ENCODE measurements at regions not wholly inside any gene's neighbourhood (a gene's known extent, or its start where the extent isn't known, plus 50 kb on each side); places are given as distances from the start of the nearest gene placed in this dataset.
"Not testable (repeated sequence)": the region's sequence is repeated elsewhere in the genome, so short reads cannot be mapped to it uniquely, and the experiment has no call there.

DNA sequence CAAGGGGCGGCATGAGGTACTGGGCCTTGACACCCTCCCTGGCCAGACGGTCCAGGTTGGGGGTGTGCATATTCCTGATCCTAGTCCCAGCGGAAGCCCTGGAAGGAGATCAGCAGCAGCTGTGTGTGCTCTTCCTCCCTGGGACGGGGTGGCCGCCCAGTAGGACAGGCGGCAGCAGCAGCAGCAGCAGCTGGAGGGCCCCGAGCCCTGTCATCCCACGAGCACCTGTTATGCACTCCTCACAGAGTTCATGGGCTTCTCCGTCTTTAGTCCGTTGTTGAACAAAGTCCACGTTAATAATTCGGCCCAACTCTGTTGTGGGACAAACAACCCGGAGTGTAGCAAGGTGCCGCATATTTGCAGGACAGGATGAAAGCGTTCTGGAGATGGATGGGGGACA lies 205.6 kb downstream of the OTOP1 start:
- intact Hi-C loops (cut with micrococcal nuclease); H3K4me1 ChIP-seq: not testable (repeated sequence)

DNA sequence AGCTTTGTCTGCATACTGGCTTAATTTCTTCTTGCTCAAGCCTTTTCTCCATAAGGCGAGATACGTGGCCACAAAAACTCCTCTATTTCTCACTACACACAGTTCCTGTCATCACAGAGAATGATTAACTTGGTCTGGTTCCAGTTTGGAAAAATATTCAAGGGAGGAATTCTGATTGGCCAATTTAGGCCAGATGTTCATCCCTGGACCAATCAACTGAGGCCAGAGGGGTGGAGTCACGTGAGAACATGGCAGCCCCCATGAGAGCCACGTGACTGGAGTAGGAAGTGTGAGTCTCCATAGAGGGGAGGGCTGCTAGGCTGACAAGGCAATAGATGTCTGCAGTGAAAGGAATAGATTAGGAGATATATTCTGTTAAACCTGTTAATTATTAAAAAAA lies 200.0 kb downstream of the OTOP1 start:
- H3K4me1 ChIP-seq; DNase-seq; H3K27ac ChIP-seq (replicated peaks); H3K36me3 ChIP-seq; H3K9me3 ChIP-seq (replicated peaks); intact Hi-C loops (cut with micrococcal nuclease); H3K4me3 ChIP-seq: not testable (repeated sequence)
- peaks cover 53% of the 10 kb centered on the region for H3K27me3 ChIP-seq (ENCODE audit: low read depth)

More for the DNA sequence above, 205.6 kb downstream of the OTOP1 start:
- H3K4me3 ChIP-seq; DNase-seq; H3K27ac ChIP-seq (replicated peaks); H3K36me3 ChIP-seq; H3K9me3 ChIP-seq (replicated peaks): not testable (repeated sequence)
- peaks cover 36% of the 10 kb centered on the region for H3K27me3 ChIP-seq (ENCODE audit: low read depth)

DNA sequence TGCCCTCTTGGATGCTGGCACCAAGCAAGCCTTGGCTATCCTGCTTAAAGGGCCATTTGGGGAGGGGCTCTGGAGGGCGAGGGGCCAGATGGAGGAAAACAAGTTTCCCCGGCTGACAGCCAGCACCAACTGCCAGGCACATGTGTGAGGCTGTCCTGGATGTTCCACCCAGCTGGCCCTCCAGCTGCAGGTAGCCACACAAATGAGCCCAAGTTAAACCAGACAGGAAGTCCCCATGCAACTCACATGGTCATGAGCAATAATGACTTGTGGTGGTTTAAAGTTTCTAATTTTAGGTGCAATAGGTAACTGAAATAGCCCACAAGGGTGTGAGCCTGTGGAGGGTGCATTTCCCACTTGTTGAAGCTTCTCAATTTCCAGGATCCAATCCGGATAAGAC lies 198.0 kb downstream of the OTOP1 start:
- intact Hi-C loops (cut with micrococcal nuclease); H3K4me3 ChIP-seq; H3K36me3 ChIP-seq; H3K27ac ChIP-seq (replicated peaks); H3K9me3 ChIP-seq (replicated peaks); DNase-seq; H3K4me1 ChIP-seq: not testable (repeated sequence)
- H3K27me3 ChIP-seq (ENCODE audit: low read depth) = peaks cover 68% of the 10 kb centered on the region

DNA sequence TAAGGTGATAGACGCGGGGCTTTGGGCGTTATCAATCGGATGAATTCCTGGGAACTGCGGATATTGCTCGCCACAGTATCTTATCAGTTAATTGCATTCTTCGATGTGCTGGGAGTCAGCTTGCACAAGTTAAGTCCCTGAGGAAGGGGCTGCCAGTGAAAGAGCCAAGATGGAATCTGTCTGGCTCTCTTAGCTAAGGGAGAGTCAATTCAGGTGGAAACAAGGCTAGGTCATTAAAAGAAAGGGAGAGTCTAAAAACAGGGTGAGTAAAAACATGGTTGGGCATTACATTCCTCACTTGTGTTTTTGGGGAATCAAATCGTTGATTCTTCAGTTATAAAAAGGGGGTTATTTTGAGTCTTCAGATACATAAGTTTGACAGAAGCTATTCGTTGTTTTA lies 196.2 kb downstream of the OTOP1 start:
- H3K27me3 ChIP-seq (ENCODE audit: low read depth) = peaks cover 64% of the 10 kb centered on the region
- H3K4me3 ChIP-seq; H3K36me3 ChIP-seq; H3K27ac ChIP-seq (replicated peaks); H3K9me3 ChIP-seq (replicated peaks); intact Hi-C loops (cut with micrococcal nuclease); H3K4me1 ChIP-seq; DNase-seq: not testable (repeated sequence)

DNA sequence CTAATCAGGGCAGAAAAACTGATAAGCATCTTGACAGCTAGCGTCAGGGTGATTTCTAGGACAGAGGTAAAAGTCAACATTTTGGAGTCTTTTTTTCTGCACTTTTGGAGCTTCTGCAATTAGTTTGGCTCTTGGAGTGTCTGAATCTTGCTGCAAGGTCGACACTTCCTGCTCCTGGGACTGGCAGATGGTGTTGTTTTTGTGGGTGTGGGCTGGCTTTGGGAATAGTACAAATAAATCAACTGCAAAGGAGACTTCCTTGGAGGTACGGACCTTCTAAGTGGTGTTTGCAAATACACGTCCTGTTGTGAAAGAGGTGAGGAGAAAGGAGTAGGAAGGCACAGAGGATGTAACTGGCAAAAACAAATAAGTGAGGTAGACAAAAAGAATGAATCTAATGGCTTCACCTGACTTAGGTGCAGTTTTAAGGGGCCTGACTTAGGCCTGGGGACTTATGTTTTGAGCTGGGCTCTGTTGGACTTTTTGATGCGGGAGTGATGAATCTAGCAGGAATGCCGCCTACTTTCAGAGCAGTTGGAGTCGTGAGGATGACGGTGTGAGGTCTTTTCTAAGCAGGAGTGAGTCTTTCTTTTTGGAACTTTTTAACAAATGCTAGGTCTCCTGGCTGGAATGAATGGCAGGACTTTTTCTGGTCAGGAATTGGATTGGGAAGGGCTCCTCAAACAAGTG lies 195.1 kb downstream of the OTOP1 start:
- H3K4me1 ChIP-seq; H3K4me3 ChIP-seq; H3K27ac ChIP-seq (replicated peaks); H3K9me3 ChIP-seq (replicated peaks); H3K36me3 ChIP-seq; DNase-seq; intact Hi-C loops (cut with micrococcal nuclease): not testable (repeated sequence)
- peaks cover 61% of the 10 kb centered on the region for H3K27me3 ChIP-seq (ENCODE audit: low read depth)

DNA sequence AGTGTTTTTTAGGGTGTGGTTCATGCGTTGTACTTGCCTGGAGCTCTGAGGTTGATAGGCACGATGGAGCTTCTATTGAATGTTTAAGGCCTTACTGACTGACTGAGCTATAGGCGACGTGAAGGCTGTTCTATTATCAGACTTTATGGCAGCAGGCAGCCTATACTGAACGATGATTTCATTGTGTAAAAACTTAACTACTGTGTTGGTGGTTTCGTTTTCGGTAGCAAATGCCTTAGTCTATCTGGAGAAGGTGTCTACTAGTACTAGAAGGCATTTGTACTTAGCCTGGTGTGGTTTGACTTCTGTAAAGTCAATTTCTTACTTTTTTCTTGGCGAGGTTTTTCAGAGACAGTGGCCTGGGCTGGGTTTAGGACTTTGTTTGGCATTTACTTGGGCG lies 194.4 kb downstream of the OTOP1 start:
- H3K27ac ChIP-seq (replicated peaks); H3K4me1 ChIP-seq; intact Hi-C loops (cut with micrococcal nuclease); DNase-seq; H3K4me3 ChIP-seq; H3K9me3 ChIP-seq (replicated peaks); H3K36me3 ChIP-seq: not testable (repeated sequence)
- peaks cover 60% of the 10 kb centered on the region for H3K27me3 ChIP-seq (ENCODE audit: low read depth)

DNA sequence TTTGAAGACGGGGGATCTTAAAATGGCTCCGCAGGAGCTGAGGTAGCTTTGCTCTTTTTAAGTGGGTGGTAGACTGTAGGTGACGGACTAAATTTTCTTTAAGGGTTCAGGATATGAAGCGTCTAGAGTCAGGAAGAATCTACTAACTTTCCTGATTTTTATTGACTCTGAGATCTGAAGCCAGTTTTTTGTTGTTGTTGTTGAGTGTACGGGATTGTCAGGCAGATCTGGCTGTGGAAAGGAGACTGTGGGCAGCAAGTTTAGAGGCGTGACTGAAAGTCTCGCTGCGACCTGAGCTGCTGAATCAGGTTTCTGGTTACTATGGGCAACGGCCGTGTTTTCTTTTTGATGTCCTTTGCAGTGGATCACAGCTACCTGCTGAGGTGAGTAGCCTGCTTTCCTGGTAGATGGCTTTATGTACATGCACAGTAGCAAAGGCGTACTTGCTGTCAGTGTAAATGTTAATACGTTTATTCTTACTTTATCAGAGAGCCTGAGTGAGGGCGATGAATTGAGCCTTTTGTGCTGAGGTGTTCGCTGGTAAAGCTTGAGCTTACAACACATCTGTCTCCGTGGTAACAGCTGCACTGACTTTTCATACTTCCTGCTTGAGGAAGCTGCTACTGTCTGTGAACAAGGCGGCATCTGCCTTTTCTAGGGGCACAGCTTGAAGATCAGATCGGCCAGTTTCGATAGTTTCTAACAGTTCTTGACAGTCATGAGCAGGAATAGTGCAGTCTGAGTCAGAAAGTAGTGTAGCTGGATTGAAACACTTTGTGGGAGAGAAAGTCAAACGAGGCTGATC lies 193.7 kb downstream of the OTOP1 start:
- DNase-seq; H3K9me3 ChIP-seq (replicated peaks); H3K4me1 ChIP-seq; intact Hi-C loops (cut with micrococcal nuclease); H3K4me3 ChIP-seq; H3K36me3 ChIP-seq; H3K27ac ChIP-seq (replicated peaks): not testable (repeated sequence)
- H3K27me3 ChIP-seq (ENCODE audit: low read depth) = peaks cover 64% of the 10 kb centered on the region

DNA sequence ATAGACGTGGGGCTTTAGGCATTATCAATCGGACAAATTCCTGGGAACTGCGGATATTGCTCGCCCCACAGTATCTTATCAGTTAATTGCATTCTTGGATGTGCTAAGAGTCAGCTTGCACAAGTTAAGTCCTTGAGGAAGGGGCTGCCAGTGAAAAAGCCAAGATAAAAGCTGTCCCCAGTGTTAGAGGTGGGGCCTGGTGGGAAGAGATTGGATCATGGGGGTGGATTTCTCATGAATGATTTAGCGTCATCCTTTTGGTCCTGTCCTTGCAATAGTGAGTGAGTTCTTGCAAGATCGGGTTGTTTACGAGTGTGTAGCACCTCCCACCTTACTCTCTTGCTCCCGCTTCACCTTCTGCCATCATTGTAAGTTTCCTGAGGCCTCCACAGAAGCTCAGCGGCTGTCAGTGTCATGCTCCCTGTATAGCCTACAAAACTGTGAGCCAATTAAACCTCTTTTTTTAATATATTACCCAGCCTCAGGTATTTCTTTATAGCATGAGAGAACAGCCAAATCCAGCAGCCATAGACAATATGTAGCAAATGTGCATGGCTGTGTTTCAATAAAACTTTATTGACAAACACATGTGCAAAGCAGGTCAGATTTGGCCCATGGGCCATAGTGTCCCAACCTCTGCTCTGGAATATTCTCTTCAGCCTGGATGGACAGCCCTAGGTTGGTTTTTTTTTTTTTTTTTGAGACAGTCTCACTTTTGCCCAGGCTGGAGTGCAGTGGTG lies 189.2 kb downstream of the OTOP1 start:
- H3K9me3 ChIP-seq (replicated peaks); H3K36me3 ChIP-seq; H3K4me3 ChIP-seq; intact Hi-C loops (cut with micrococcal nuclease); DNase-seq; H3K4me1 ChIP-seq; H3K27ac ChIP-seq (replicated peaks): not testable (repeated sequence)
- peaks cover 40% of the 10 kb centered on the region for H3K27me3 ChIP-seq (ENCODE audit: low read depth)

DNA sequence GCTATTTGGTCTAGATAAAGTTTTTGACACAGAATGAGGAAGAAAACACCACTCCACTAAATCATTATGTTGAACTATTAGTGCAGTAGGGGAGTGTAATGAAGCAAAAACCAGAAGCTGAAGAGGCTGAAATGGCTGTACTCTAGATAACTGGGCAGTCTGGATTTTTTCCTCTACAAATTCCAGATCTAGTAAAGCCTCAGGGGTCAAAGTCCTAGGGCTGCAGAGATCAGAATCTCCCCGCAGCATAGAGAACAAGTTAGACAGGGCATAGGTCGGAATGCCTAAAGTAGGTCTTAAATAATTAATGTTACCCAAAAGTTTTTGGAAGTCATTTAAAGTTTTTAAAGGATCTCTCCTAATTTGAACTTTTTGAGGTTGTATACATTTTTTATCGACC lies 180.9 kb downstream of the OTOP1 start:
- H3K9me3 ChIP-seq (replicated peaks); H3K4me1 ChIP-seq; H3K27ac ChIP-seq (replicated peaks); intact Hi-C loops (cut with micrococcal nuclease); H3K4me3 ChIP-seq; DNase-seq; H3K36me3 ChIP-seq: not testable (repeated sequence)
- peaks cover 83% of the 10 kb centered on the region for H3K27me3 ChIP-seq (ENCODE audit: low read depth)

DNA sequence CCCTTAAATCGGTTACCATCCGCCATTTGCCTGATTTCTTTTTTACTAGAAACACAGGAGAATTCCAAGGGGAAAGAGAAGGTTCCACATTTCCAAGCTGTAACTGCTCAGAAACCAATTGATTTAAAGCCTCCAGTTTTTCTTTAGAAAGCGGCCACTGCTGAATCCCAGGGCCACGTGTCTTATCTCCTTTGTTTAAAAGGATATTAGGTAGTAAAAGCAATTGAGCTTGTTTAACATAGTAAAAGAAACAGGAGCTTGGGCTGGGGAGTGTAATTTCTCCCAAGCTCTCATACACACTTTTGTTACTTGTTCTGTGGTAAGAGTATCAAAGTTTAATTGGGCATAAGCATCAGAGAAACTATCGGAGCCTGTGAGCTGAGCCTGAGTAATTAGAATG lies 180.0 kb downstream of the OTOP1 start:
- peaks cover 88% of the 10 kb centered on the region for H3K27me3 ChIP-seq (ENCODE audit: low read depth)
- DNase-seq; H3K36me3 ChIP-seq; H3K4me3 ChIP-seq; intact Hi-C loops (cut with micrococcal nuclease); H3K27ac ChIP-seq (replicated peaks); H3K4me1 ChIP-seq; H3K9me3 ChIP-seq (replicated peaks): not testable (repeated sequence)

DNA sequence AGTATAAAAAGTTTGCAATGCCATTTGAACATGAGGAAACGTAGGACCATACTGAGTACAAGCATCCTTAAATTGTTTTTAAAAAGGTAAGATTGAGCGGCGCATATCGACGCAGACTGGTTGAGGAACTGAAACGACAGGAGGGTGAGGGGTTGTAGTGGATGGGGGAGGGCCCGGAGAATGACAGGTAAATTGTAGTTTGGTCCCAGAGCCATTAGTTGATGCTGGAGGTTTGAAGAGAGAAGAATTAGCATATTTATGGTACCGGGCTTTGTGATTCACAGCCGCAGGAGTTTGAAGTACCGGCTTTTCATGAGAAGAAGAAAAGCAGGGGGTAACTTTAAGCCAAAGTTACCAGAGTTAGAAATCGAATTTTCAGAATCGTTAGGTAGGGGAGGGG lies 179.5 kb downstream of the OTOP1 start:
- DNase-seq; intact Hi-C loops (cut with micrococcal nuclease); H3K27ac ChIP-seq (replicated peaks); H3K9me3 ChIP-seq (replicated peaks); H3K4me1 ChIP-seq; H3K4me3 ChIP-seq; H3K36me3 ChIP-seq: not testable (repeated sequence)
- H3K27me3 ChIP-seq (ENCODE audit: low read depth) = peaks cover 88% of the 10 kb centered on the region

DNA sequence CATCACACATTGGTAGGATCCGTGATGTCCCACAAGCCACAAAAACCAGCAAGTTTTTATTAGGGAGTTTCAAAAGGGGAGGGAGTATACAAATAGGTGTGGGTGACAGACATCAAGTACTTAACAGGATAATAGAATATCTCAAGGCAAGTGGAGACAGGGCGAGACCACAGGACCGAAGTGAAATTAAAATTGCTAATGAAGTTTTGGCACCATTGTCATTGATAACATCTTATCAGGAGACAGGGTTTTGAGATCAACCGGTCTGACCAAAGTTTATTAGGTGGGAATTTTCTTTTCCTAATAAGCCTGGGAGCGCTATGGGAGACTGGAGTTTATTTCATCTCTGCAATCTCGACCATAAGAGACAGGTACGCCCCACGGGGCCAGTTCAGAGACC lies 178.5 kb downstream of the OTOP1 start:
- H3K27ac ChIP-seq (replicated peaks); DNase-seq; intact Hi-C loops (cut with micrococcal nuclease); H3K4me1 ChIP-seq; H3K4me3 ChIP-seq; H3K9me3 ChIP-seq (replicated peaks); H3K36me3 ChIP-seq: not testable (repeated sequence)
- H3K27me3 ChIP-seq (ENCODE audit: low read depth) = peaks cover 83% of the 10 kb centered on the region

DNA sequence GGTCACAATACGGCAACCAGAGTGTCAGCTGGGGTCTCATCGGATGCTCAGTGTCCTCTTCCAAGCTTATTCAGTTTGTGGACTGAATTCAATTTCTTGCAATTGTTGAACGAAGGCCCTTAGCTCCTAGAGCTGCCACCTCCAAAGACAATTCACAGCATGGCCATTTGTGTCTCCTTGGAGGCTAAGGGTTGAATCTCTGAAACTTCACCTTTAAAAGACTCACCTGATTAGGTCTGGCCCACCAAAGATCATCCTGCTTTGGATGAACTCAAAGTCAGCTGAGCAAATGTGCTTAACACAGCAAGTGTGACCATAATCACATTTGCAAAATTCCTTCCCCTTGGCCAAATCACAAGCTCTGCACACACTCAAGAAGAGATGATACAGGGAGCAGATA lies 175.9 kb downstream of the OTOP1 start:
- H3K4me1 ChIP-seq; DNase-seq; H3K27ac ChIP-seq (replicated peaks); intact Hi-C loops (cut with micrococcal nuclease); H3K4me3 ChIP-seq; H3K36me3 ChIP-seq; H3K9me3 ChIP-seq (replicated peaks): not testable (repeated sequence)
- peaks cover 57% of the 10 kb centered on the region for H3K27me3 ChIP-seq (ENCODE audit: low read depth)

All from left ventricle myocardium inferior (tissue), 1 donor.